Thyroid gland (tissue), 4 donors: ENCODE measurements at regions not wholly inside any gene's neighbourhood (a gene's known extent, or its start where the extent isn't known, plus 50 kb on each side); places are given as distances from the start of the nearest gene placed in this dataset.

ENCODE experiments used
- CTCF ChIP-seq, 6 experiments: fragments of 200-600 bp in 3 of 6; fragments of 450-650 bp in 3 of 6; sonication (generic) in 3 of 6; IDR thresholded peaks; one replicate each; pipeline ENCODE4 v1.5.1; 2016 to 2019; ENCODE audit warnings: antibody characterized with exemption in 6 of 6, mild to moderate bottlenecking in 2 of 6, inconsistent platforms in 1 of 6, moderate library complexity in 1 of 6
- POLR2A ChIP-seq, 2 donors: fragments of 450-650 bp; IDR thresholded peaks; one replicate each; pipeline ENCODE4 v1.6.1; 2017; ENCODE audit warnings: antibody characterized with exemption in 2 of 2, mild to moderate bottlenecking in 2 of 2, moderate library complexity in 1 of 2

- no peak for TF ChIP-seq POLR2A (IDR thresholded peaks at IDR 0.05)
- no peak for TF ChIP-seq CTCF (IDR thresholded peaks at IDR 0.05)
These were observed 297.3 kb downstream of the TNS1 start for GRCh38 chr2:217705461-217705860.
